ENCODE measurements at regions not wholly inside any gene's neighbourhood (a gene's known extent, or its start where the extent isn't known, plus 50 kb on each side); places are given as distances from the start of the nearest gene placed in this dataset.

DNA sequence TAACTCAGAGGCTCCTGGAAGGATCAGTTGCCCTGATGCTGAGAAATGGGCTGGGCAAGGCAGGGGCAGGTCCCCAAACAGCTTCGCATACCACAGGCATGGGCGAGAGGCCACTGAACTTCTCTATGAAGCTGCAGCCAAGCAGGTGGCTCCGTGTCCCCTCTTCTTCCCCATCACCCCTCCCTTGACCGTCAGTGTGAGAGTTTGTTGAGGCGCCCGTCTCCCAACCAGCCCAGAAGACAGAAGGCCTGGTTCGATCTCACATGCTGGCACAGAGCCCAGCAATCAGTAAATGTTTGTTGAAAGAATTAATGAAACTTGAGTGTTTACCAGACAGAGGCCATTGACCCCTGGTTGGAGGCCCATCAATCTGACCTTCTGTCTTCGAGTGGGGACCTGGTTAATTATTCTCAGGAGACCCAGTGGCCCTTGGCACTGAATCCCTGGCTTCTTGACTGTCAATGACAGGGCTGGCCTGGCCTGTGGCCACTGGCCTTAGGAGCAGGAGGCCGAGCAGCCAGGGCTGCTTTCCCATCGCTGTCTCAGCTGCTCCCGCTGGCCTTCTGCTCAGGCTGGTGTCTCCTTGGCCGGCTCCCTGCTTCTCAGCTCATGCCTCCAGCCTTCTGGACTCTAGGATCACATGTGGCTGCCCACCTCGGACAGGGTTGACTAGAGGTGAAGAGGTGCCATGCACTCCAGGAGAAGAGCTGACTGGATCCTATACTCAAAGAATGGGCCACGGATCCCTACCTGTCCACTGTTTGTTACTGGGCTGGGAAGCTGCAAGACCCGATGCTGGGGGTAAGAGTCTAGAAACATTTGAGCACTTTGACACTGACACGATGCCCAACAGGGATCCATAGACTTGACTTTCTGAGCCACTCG, 113.4 kb downstream of the ASB7 start:
- TF ChIP-seq SIN3A (IDR thresholded peaks at IDR 0.05; ENCODE audit: borderline replicate concordance, insufficient read depth, low read length) (no peak), FOXP2 (optimal IDR thresholded peaks at IDR 0.05; ENCODE audit: borderline replicate concordance, extremely low read depth, extremely low read length, insufficient read depth) (no peak), POLR2AphosphoS5 (IDR thresholded peaks at IDR 0.05; ENCODE audit: low read depth, low read length) (no peak), TAF1 (IDR thresholded peaks at IDR 0.05; ENCODE audit: borderline replicate concordance, insufficient read depth, low read length) (no peak)
- TF ChIP-seq, protein P1, sequence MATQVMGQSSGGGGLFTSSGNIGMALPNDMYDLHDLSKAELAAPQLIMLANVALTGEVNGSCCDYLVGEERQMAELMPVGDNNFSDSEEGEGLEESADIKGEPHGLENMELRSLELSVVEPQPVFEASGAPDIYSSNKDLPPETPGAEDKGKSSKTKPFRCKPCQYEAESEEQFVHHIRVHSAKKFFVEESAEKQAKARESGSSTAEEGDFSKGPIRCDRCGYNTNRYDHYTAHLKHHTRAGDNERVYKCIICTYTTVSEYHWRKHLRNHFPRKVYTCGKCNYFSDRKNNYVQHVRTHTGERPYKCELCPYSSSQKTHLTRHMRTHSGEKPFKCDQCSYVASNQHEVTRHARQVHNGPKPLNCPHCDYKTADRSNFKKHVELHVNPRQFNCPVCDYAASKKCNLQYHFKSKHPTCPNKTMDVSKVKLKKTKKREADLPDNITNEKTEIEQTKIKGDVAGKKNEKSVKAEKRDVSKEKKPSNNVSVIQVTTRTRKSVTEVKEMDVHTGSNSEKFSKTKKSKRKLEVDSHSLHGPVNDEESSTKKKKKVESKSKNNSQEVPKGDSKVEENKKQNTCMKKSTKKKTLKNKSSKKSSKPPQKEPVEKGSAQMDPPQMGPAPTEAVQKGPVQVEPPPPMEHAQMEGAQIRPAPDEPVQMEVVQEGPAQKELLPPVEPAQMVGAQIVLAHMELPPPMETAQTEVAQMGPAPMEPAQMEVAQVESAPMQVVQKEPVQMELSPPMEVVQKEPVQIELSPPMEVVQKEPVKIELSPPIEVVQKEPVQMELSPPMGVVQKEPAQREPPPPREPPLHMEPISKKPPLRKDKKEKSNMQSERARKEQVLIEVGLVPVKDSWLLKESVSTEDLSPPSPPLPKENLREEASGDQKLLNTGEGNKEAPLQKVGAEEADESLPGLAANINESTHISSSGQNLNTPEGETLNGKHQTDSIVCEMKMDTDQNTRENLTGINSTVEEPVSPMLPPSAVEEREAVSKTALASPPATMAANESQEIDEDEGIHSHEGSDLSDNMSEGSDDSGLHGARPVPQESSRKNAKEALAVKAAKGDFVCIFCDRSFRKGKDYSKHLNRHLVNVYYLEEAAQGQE (IDR thresholded peaks at IDR 0.05; ENCODE audit: insufficient read depth in 1 of 2, low read depth in 2 of 2, low read length in 2 of 2), result no peak

DNA sequence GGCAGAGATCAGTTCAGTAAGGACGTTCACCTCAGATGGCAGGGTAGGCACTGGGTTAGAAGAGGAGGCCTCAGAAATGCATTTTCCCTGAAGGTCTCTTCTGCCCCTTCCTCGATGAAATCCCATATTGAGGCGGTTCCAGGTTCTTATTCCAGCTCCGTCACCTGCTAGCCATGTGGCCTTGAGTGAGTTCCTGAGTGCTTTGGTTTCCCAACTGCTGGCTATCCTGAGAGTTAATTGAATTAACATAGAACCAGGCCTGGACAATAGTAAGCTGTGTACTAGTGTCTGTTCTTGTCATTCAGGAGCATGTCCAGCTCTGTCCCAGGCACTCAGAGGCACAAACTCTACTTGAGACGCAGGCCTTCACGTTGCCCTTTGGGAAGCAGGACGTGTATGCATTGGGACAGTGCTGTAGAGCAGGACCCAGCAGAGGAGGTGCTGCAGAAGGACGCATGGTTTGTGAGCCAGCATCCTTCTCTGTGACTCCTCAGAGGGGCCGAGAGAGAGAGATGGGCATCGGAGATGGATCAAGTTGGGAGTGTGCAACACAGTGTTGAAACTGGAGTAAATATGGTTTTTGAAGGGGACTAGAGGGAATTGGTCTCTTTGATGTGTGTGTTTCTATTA, 114.2 kb downstream of the ASB7 start:
- no peak for TF ChIP-seq FOXP2 (optimal IDR thresholded peaks at IDR 0.05; ENCODE audit: borderline replicate concordance, extremely low read depth, extremely low read length, insufficient read depth)
- TF ChIP-seq SIN3A (IDR thresholded peaks at IDR 0.05; ENCODE audit: borderline replicate concordance, insufficient read depth, low read length), result no peak
- TF ChIP-seq POLR2AphosphoS5 (IDR thresholded peaks at IDR 0.05; ENCODE audit: low read depth, low read length), result no peak
- no peak for TF ChIP-seq TAF1 (IDR thresholded peaks at IDR 0.05; ENCODE audit: borderline replicate concordance, insufficient read depth, low read length)
- TF ChIP-seq, protein P1 (IDR thresholded peaks at IDR 0.05; ENCODE audit: insufficient read depth in 1 of 2, low read depth in 2 of 2, low read length in 2 of 2), result no peak

DNA sequence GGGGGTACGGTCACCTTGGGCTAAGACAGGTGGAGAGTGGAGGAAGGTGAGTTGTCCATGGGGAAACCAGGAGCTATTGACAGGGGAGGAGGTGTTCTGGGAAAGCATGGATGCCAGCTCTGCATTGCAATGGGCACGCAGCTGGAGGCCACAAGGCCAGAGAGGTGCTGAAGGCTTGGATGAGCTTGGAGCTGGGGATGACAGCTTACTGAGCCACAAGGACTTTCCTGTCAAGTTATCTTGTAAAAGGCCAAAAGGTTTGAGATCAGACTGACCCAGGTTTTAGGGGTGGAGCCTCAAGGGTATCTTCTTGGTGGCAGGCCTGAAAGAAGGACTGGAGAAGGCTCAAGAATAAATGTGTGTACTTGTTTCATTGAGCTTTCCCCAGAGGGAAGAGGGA, 115.2 kb downstream of the ASB7 start:
- no peak for TF ChIP-seq FOXP2 (optimal IDR thresholded peaks at IDR 0.05; ENCODE audit: borderline replicate concordance, extremely low read depth, extremely low read length, insufficient read depth)
- no peak for TF ChIP-seq POLR2AphosphoS5 (IDR thresholded peaks at IDR 0.05; ENCODE audit: low read depth, low read length)
- TF ChIP-seq SIN3A (IDR thresholded peaks at IDR 0.05; ENCODE audit: borderline replicate concordance, insufficient read depth, low read length), result no peak
- no peak for TF ChIP-seq TAF1 (IDR thresholded peaks at IDR 0.05; ENCODE audit: borderline replicate concordance, insufficient read depth, low read length)
- TF ChIP-seq, protein P1 (IDR thresholded peaks at IDR 0.05; ENCODE audit: insufficient read depth in 1 of 2, low read depth in 2 of 2, low read length in 2 of 2), result no peak

DNA sequence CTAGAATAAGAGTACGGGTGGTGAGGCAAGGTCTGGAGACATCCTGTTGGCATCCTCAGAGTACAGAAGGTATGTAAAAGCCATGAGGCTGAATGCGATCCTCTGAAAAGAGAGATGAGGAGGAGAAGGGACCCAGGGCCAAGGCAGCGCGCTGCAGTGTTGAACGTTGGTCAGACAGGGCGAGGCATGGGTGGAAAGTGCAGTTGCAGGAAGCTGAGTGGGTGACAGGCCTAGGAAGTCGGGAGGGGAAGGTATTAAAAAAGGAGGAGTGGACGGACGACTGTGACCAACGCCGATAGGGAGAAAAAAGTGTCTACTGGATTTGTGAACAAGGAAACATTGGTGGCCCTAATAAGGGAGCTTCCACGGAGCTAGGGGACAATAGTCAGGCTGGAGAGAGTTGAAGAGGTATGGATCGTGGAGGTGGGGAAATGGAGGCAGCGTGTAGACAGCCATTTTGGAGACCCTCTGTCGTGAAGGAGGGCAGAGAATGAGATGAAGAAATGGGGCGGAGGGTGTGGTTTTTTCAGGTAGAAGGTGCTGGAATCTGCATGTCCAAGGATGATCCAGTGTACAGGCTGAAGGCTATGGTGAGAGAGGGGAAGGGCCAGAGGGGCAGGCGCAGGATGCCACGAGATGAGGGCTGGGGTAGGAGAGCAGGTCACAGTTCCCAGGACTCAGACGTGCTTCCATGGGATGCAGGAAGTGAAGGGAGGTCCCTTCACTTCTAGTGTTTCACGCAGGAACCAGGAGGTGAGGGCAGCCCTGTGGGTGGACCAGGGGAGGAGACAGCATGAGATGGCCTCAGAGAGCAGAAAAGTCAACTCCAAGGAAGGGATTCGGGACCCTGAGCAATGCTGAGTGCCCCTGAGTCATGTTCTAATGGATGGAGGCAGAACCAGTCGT, 115.9 kb downstream of the ASB7 start:
- TF ChIP-seq POLR2AphosphoS5 (IDR thresholded peaks at IDR 0.05; ENCODE audit: low read depth, low read length) (no peak), FOXP2 (optimal IDR thresholded peaks at IDR 0.05; ENCODE audit: borderline replicate concordance, extremely low read depth, extremely low read length, insufficient read depth) (no peak), TAF1 (IDR thresholded peaks at IDR 0.05; ENCODE audit: borderline replicate concordance, insufficient read depth, low read length) (no peak), SIN3A (IDR thresholded peaks at IDR 0.05; ENCODE audit: borderline replicate concordance, insufficient read depth, low read length) (no peak)
- TF ChIP-seq, protein P1 (IDR thresholded peaks at IDR 0.05; ENCODE audit: insufficient read depth in 1 of 2, low read depth in 2 of 2, low read length in 2 of 2), result no peak
